H9 (cell line): ENCODE measurements at regions not wholly inside any gene's neighbourhood (a gene's known extent, or its start where the extent isn't known, plus 50 kb on each side); places are given as distances from the start of the nearest gene placed in this dataset.

Experiments used
- DNase-seq: peaks from one replicate; pipeline ENCODE4 v3.0.0-alpha.2; 2017
- H2AFZ ChIP-seq: one replicate; pipeline ENCODE4 v1.6.1; 2013; ENCODE audit warnings: mild to moderate bottlenecking, low read length, control low read depth, moderate library complexity
- H2AK5ac ChIP-seq: 2 replicates; pipeline ENCODE4 v1.6.1; 2013; ENCODE audit warnings: low read length, control low read depth, mixed read lengths; ENCODE audit not compliant: insufficient read length
- H2BK120ac ChIP-seq: one replicate; pipeline ENCODE4 v1.6.1; 2013; ENCODE audit warnings: low read depth, mild to moderate bottlenecking, low read length, control low read depth, inconsistent platforms; ENCODE audit not compliant: poor library complexity, severe bottlenecking
- H2BK12ac ChIP-seq: 2 replicates; pipeline ENCODE4 v1.6.1; 2013; ENCODE audit warnings: low read length, control low read depth, mixed read lengths, low read depth; ENCODE audit not compliant: insufficient read length
- H2BK15ac ChIP-seq: 2 replicates; pipeline ENCODE4 v1.6.1; 2013; ENCODE audit warnings: low read depth, low read length, control low read depth
- H2BK20ac ChIP-seq: one replicate; pipeline ENCODE4 v1.6.1; 2013; ENCODE audit warnings: low read depth, mild to moderate bottlenecking, low read length, control low read depth, inconsistent platforms; ENCODE audit not compliant: poor library complexity, severe bottlenecking
- H2BK5ac ChIP-seq: 2 replicates; pipeline ENCODE4 v1.6.1; 2013; ENCODE audit warnings: low read length, control low read depth, mixed read lengths; ENCODE audit not compliant: insufficient read length
- H3K14ac ChIP-seq: 2 replicates; pipeline ENCODE4 v1.6.1; 2013; ENCODE audit warnings: low read length, control low read depth; ENCODE audit not compliant: insufficient read depth
- H3K18ac ChIP-seq: 2 replicates; pipeline ENCODE4 v1.6.1; 2013; ENCODE audit warnings: low read depth, mild to moderate bottlenecking, mixed read lengths, low read length, control low read depth; ENCODE audit not compliant: insufficient read length
- H3K23ac ChIP-seq: 2 replicates; pipeline ENCODE4 v1.6.1; 2013; ENCODE audit warnings: low read length, control low read depth, mixed read lengths, low read depth; ENCODE audit not compliant: insufficient read length
- H3K23me2 ChIP-seq: 2 replicates; pipeline ENCODE4 v1.6.1; 2013; ENCODE audit warnings: low read depth, mild to moderate bottlenecking, mixed read lengths, low read length, control low read depth; ENCODE audit not compliant: insufficient read length, poor library complexity, severe bottlenecking
- H3K27ac ChIP-seq: 2 replicates; pipeline ENCODE4 v1.5.1; 2013; ENCODE audit warnings: low read length, control low read depth, mixed read lengths, low read depth; ENCODE audit not compliant: insufficient read length
- H3K27me3 ChIP-seq: 2 replicates; pipeline ENCODE4 v1.6.1; 2013; ENCODE audit warnings: low read length, control low read depth, inconsistent platforms; ENCODE audit not compliant: insufficient read depth
- H3K4ac ChIP-seq: 2 replicates; pipeline ENCODE4 v1.6.1; 2013; ENCODE audit warnings: low read depth, mild to moderate bottlenecking, control low read depth, inconsistent platforms, low read length, moderate library complexity
- H3K4me1 ChIP-seq: 2 replicates; pipeline ENCODE4 v1.6.1; 2013; ENCODE audit warnings: low read length, control low read depth, inconsistent platforms; ENCODE audit not compliant: insufficient read depth
- H3K4me2 ChIP-seq: 2 replicates; pipeline ENCODE4 v1.6.1; 2013; ENCODE audit warnings: low read length, control low read depth, mixed read lengths; ENCODE audit not compliant: insufficient read length, insufficient read depth
- H3K56ac ChIP-seq: 2 replicates; pipeline ENCODE4 v1.6.1; 2013; ENCODE audit warnings: low read depth, mild to moderate bottlenecking, mixed read lengths, low read length, control low read depth; ENCODE audit not compliant: insufficient read length
- H3K79me1 ChIP-seq: 2 replicates; pipeline ENCODE4 v1.6.1; 2013; ENCODE audit warnings: low read depth, mild to moderate bottlenecking, moderate library complexity, low read length, control low read depth, inconsistent platforms; ENCODE audit not compliant: insufficient read depth, poor library complexity, severe bottlenecking
- H3K79me2 ChIP-seq: 2 replicates; pipeline ENCODE4 v1.6.1; 2013; ENCODE audit warnings: low read length, control low read depth, inconsistent platforms; ENCODE audit not compliant: insufficient read depth
- H3K9ac ChIP-seq: 2 replicates; pipeline ENCODE4 v1.6.1; 2013; ENCODE audit warnings: low read length, control low read depth, mixed read lengths; ENCODE audit not compliant: insufficient read length; ENCODE audit errors: extremely low read depth
- H3K9me3 ChIP-seq: one replicate; pipeline ENCODE4 v1.6.1; 2013; ENCODE audit warnings: low read depth, low read length, inconsistent platforms; ENCODE audit not compliant: control insufficient read depth
- H3T11ph ChIP-seq: one replicate; pipeline ENCODE4 v1.6.1; 2013; ENCODE audit warnings: mild to moderate bottlenecking, low read length, control low read depth, inconsistent platforms
- H4K20me1 ChIP-seq: one replicate; pipeline ENCODE4 v1.6.1; 2013; ENCODE audit not compliant: control insufficient read depth, insufficient read length, insufficient read depth
- H4K5ac ChIP-seq: 2 replicates; pipeline ENCODE4 v1.6.1; 2013; ENCODE audit warnings: low read depth, mild to moderate bottlenecking, mixed read lengths, low read length, control low read depth; ENCODE audit not compliant: insufficient read length
- H4K8ac ChIP-seq: replicated peaks from 2 replicates; pipeline ENCODE4 v1.6.1; 2013; ENCODE audit warnings: low read length, control low read depth, mixed read lengths, low read depth; ENCODE audit not compliant: insufficient read length
- H4K91ac ChIP-seq: 2 replicates; pipeline ENCODE4 v1.6.1; 2013; ENCODE audit warnings: low read depth, mild to moderate bottlenecking, moderate library complexity, mixed read lengths, low read length, control low read depth; ENCODE audit not compliant: insufficient read length
- H3K27ac Mint-ChIP-seq, 3 experiments: 2 replicates in 2 of 3; 3 replicates in 1 of 3; pipeline ENCODE4 v1.8.0; 2020 to 2021; ENCODE audit warnings: mixed read lengths in 3 of 3, mild to moderate bottlenecking in 1 of 3, moderate library complexity in 1 of 3
- H3K27me3 Mint-ChIP-seq: 2 replicates; pipeline ENCODE4 v1.8.0; 2021; ENCODE audit warnings: low read depth, mild to moderate bottlenecking, moderate library complexity, mixed read lengths
- H3K36me3 Mint-ChIP-seq, 3 experiments: 2 replicates in 2 of 3; 3 replicates in 1 of 3; pipeline ENCODE4 v1.8.0; 2020 to 2021; ENCODE audit warnings: low read depth in 3 of 3, mixed read lengths in 3 of 3; ENCODE audit not compliant: insufficient read depth in 1 of 3
- H3K4me1 Mint-ChIP-seq, 2 experiments: 2 replicates each; pipeline ENCODE4 v1.8.0; 2020; ENCODE audit warnings: mixed read lengths in 2 of 2
- H3K4me3 Mint-ChIP-seq, 2 experiments: 2 replicates in 1 of 2; 3 replicates in 1 of 2; pipeline ENCODE4 v1.8.0; 2020 to 2021; ENCODE audit warnings: mild to moderate bottlenecking in 2 of 2, mixed read lengths in 2 of 2, moderate library complexity in 1 of 2
- H3K9me3 Mint-ChIP-seq, 2 experiments: 2 replicates in 1 of 2; 3 replicates in 1 of 2; pipeline ENCODE4 v1.8.0; 2020; ENCODE audit warnings: mild to moderate bottlenecking in 2 of 2, mixed read lengths in 2 of 2, moderate library complexity in 1 of 2
- CTCF ChIP-seq: fragments of 200-600 bp; sonication (generic); conservative IDR thresholded peaks from 3 replicates; pipeline ENCODE4 v1.8.0; 2021; ENCODE audit warnings: antibody characterized with exemption, mild to moderate bottlenecking
- WGBS: extraction: QIAGEN DNeasy Blood & Tissue Kit; methylation state at CpG from one replicate; pipeline ENCODE4 v1.1.7; 2013; ENCODE audit warnings: missing lambda C conversion rate, low lambda C conversion rate, mixed read lengths; ENCODE audit not compliant: insufficient read length; ENCODE audit errors: extremely low coverage; 5-methylcytosine and 5-hydroxymethylcytosine counted together

GRCh38 chr5:152813526-152813925 is 408.4 kb upstream of the NMUR2 start:
- peaks cover 0 to 19% (median 8%) of the 10 kb centered on the region in 3 experiments; a peak in 4 of 7 replicates for H3K36me3 Mint-ChIP-seq
- WGBS, result no CpG with 5 or more reads among the region's 6 CpGs

More at GRCh38 chr5:152813526-152813925, 408.4 kb upstream of the NMUR2 start:
- Histone ChIP-seq H2BK12ac (no peak overlapping the region), H3K9ac (no peak overlapping the region), H4K8ac (no peak overlapping the region), H2BK5ac (no peak overlapping the region), H3K56ac (no peak overlapping the region), H3K79me2 (no peaks in the 10 kb centered on the region), H4K5ac (no peak overlapping the region), H4K20me1 (no peaks in the 10 kb centered on the region), H3K23me2 (no peaks in the 10 kb centered on the region), H3K27ac (no peak overlapping the region), H3K9me3 (no peaks in the 10 kb centered on the region), H3K23ac (no peak overlapping the region), H2AK5ac (no peak overlapping the region), H2BK120ac (no peak overlapping the region), H3K27me3 (no peaks in the 10 kb centered on the region), H3K4me2 (no peak overlapping the region), H4K91ac (no peak overlapping the region), H3K4me1 (no peaks in the 10 kb centered on the region; the same call in 1 of the 2 replicates), H3K14ac (no peak overlapping the region), H3K4ac (no peak overlapping the region), H2BK20ac (no peak overlapping the region), H2AFZ (no peak overlapping the region), H2BK15ac (no peak overlapping the region), H3T11ph (no peak overlapping the region), H3K18ac (no peak overlapping the region), H3K79me1 (no peaks in the 10 kb centered on the region)
- TF ChIP-seq CTCF, result no peak
- H3K9me3 Mint-ChIP-seq, result peaks cover 9 to 11% of the 10 kb centered on the region in 2 experiments
- peaks cover 3 to 5% of the 10 kb centered on the region in 2 experiments; a peak in 1 of 4 replicates for H3K4me1 Mint-ChIP-seq
- H3K27ac Mint-ChIP-seq, result peak overlapping the region in 1 of 3 experiments; percentile 83; a peak in 1 of 7 replicates
- no peak overlapping the region for H3K4me3 Mint-ChIP-seq
- no peaks in the 10 kb centered on the region for H3K27me3 Mint-ChIP-seq
- DNase-seq, result no peak
